HepG2 (cell line): ENCODE measurements at regions not wholly inside any gene's neighbourhood (a gene's known extent, or its start where the extent isn't known, plus 50 kb on each side); places are given as distances from the start of the nearest gene placed in this dataset.

ENCODE experiments used
- ATAC-seq: fragments of 200-7000 bp; cut with Tn5 transposase; 3 replicates; pipeline ENCODE4 v1.9.1; 2020; ENCODE audit warnings: mild to moderate bottlenecking, moderate library complexity
- BruUV-seq: library from RNA; stranded (reverse); fragments of 400-500 nt; replicated peaks from 2 replicates; lab custom pipeline; 2021; lab: Mats Ljungman, UMichigan
- CTCF ChIA-PET: fragments of 300-600 bp; formaldehyde crosslinking; extraction: SDS; loops from one replicate; lab custom pipeline; 2021; ENCODE audit warnings: low total read pairs, inconsistent platforms, low intra/inter-chr PET ratio; lab: Yijun Ruan, JAX
- POLR2A ChIA-PET: fragments of 350-600 bp; sonication (Branson Sonifier 250); formaldehyde crosslinking; loops from one replicate; lab custom pipeline; 2020; ENCODE audit warnings: antibody characterized with exemption, inconsistent platforms; lab: Yijun Ruan, JAX
- DNase-seq: peaks from one replicate; pipeline ENCODE4 v3.0.0-alpha.2; 2015; ENCODE audit warnings: low spot score
- FAIRE-seq: peaks from 3 replicates; lab custom pipeline; 2011; peaks lifted over from hg19 to GRCh38; lab: Jason Lieb, UNC
- H2AFZ ChIP-seq: one replicate; pipeline ENCODE4 v1.6.1; 2011; ENCODE audit warnings: low read length, inconsistent platforms
- H3K27ac ChIP-seq: fragments of 300-600 bp; 3 replicates; pipeline ENCODE4 v1.8.0; 2011; ENCODE audit warnings: mixed run types, mild to moderate bottlenecking, mixed read lengths, low read length, inconsistent platforms; ENCODE audit not compliant: insufficient read depth; ENCODE audit errors: extremely low read length
- H3K27me3 ChIP-seq, 2 experiments: fragments of 200-600 bp in 1 of 2; 2 replicates in 1 of 2; 3 replicates in 1 of 2; pipeline versions ENCODE4 v1.6.0 to v1.8.0; 2011; ENCODE audit warnings: low read length in 2 of 2, mild to moderate bottlenecking in 2 of 2, moderate library complexity in 2 of 2, inconsistent platforms in 1 of 2; ENCODE audit not compliant: insufficient read depth in 2 of 2, control insufficient read depth in 1 of 2
- H3K36me3 ChIP-seq, 2 experiments: fragments of 200-600 bp in 1 of 2; replicated peaks in 1 of 2; 2 replicates in 1 of 2; 3 replicates in 1 of 2; pipeline versions ENCODE4 v1.5.1 to v1.8.0; 2011; ENCODE audit warnings: low read length in 2 of 2, inconsistent platforms in 1 of 2; ENCODE audit not compliant: insufficient read depth in 2 of 2, control insufficient read depth in 1 of 2
- H3K4me1 ChIP-seq: 2 replicates; pipeline ENCODE4 v1.5.1; 2012; ENCODE audit warnings: low read length, inconsistent platforms; ENCODE audit not compliant: insufficient read depth
- H3K4me2 ChIP-seq: 2 replicates; pipeline ENCODE4 v1.6.0; 2011; ENCODE audit warnings: low read depth, low read length, inconsistent platforms
- H3K4me3 ChIP-seq, 3 experiments: fragments of 200-600 bp in 1 of 3; sonication (generic), shearing (Covaris generic) in 1 of 3; replicated peaks in 1 of 3; 2 replicates each; pipeline ENCODE4 v1.5.1; 2011 to 2016; ENCODE audit warnings: low read length in 3 of 3, inconsistent platforms in 2 of 3, low read depth in 2 of 3, mild to moderate bottlenecking in 2 of 3, control low read depth in 1 of 3, mixed read lengths in 1 of 3; ENCODE audit not compliant: insufficient read depth in 1 of 3
- H3K79me2 ChIP-seq: one replicate; pipeline ENCODE4 v1.6.1; 2011; ENCODE audit warnings: low read length, inconsistent platforms; ENCODE audit not compliant: insufficient read depth
- H3K9ac ChIP-seq: 2 replicates; pipeline ENCODE4 v1.6.0; 2011; ENCODE audit warnings: mild to moderate bottlenecking, low read depth, low read length, inconsistent platforms; ENCODE audit not compliant: insufficient read depth
- H3K9me3 ChIP-seq: 2 replicates; pipeline ENCODE4 v1.5.1; 2012; ENCODE audit warnings: mild to moderate bottlenecking, low read length
- H4K20me1 ChIP-seq: 2 replicates; pipeline ENCODE4 v1.6.0; 2011; ENCODE audit warnings: inconsistent platforms, mild to moderate bottlenecking, low read length, moderate library complexity; ENCODE audit not compliant: insufficient read depth
- CBX2 ChIP-seq, 2 experiments: fragments of 200-600 bp in 1 of 2; sonication (generic); formaldehyde crosslinking in 1 of 2; IDR thresholded peaks; 2 replicates each; pipeline versions ENCODE4 v1.7.0 to v1.8.1; 2018 to 2022; ENCODE audit warnings: low read depth in 2 of 2, low read length in 1 of 2, mild to moderate bottlenecking in 1 of 2, missing genetic modification reagents in 1 of 2
- CC2D1A ChIP-seq: sonication (generic); formaldehyde crosslinking; IDR thresholded peaks from 2 replicates; pipeline ENCODE4 v1.8.1; 2023; ENCODE audit warnings: mild to moderate bottlenecking, missing genetic modification reagents
- CHD4 ChIP-seq: fragments of 200-600 bp; sonication (generic); IDR thresholded peaks from 2 replicates; pipeline ENCODE4 v1.7.0; 2017; ENCODE audit warnings: mild to moderate bottlenecking, low read length, borderline replicate concordance
- GABPA ChIP-seq, 2 experiments: IDR thresholded peaks; 2 replicates each; pipeline ENCODE4 v1.6.1; 2011 to 2016; ENCODE audit warnings: low read depth in 2 of 2, low read length in 1 of 2, missing biosample characterization in 1 of 2, missing genetic modification characterization in 1 of 2
- HNF4G ChIP-seq, 2 experiments: sonication (generic) in 1 of 2; formaldehyde crosslinking in 1 of 2; IDR thresholded peaks; 2 replicates each; pipeline versions ENCODE4 v1.4.0 to v1.6.1; 2011 to 2020; ENCODE audit warnings: borderline replicate concordance in 2 of 2, low read depth in 2 of 2, mild to moderate bottlenecking in 2 of 2, low read length in 1 of 2, missing genetic modification reagents in 1 of 2, moderate library complexity in 1 of 2
- MED1 ChIP-seq: sonication (generic); formaldehyde crosslinking; IDR thresholded peaks from 2 replicates; pipeline ENCODE4 v1.4.0; 2020; ENCODE audit warnings: missing genetic modification reagents
- RFX5 ChIP-seq: IDR thresholded peaks from 2 replicates; pipeline ENCODE4 v1.6.1; 2011; ENCODE audit warnings: low read depth, low read length, improper control_type of control experiment
- SMYD3 ChIP-seq: sonication (generic); formaldehyde crosslinking; IDR thresholded peaks from 2 replicates; pipeline ENCODE4 v1.8.1; 2023; ENCODE audit warnings: mild to moderate bottlenecking, missing genetic modification reagents
- ZFAT ChIP-seq: sonication (generic); formaldehyde crosslinking; conservative IDR thresholded peaks from 2 replicates; pipeline ENCODE4 v1.8.1; 2023; ENCODE audit warnings: missing genetic modification reagents, inconsistent platforms
- WGBS: methylation state at CpG from one replicate; pipeline ENCODE4 v1.1.6; 2017; ENCODE audit warnings: low lambda C conversion rate; 5-methylcytosine and 5-hydroxymethylcytosine counted together
- in situ Hi-C: cut with HindIII; loops from 2 replicates; pipeline ENCODE4 v1.10.0; 2017; ENCODE audit warnings: low pct_unique_long_range_greater_than_20kb; ENCODE audit not compliant: extremely low pct_ligation_motif_present
- intact Hi-C: fragments of 100-400 bp; cut with micrococcal nuclease; formaldehyde crosslinking; loops from one replicate; pipeline ENCODE4 v1.10.0; 2022; ENCODE audit not compliant: unreplicated experiment
- TF ChIP-seq, protein P1 (sequence below): sonication (generic); formaldehyde crosslinking; IDR thresholded peaks from 2 replicates; pipeline ENCODE4 v1.4.0; 2020; ENCODE audit warnings: missing genetic modification reagents
- TF ChIP-seq, protein P2 (sequence below): sonication (generic); formaldehyde crosslinking; IDR thresholded peaks from 2 replicates; pipeline ENCODE4 v1.5.1; 2020; ENCODE audit warnings: mild to moderate bottlenecking, missing genetic modification reagents
- TF ChIP-seq, protein P3 (sequence below): sonication (generic); formaldehyde crosslinking; IDR thresholded peaks from 2 replicates; pipeline ENCODE4 v1.4.0; 2020; ENCODE audit warnings: missing genetic modification reagents

DNA sequence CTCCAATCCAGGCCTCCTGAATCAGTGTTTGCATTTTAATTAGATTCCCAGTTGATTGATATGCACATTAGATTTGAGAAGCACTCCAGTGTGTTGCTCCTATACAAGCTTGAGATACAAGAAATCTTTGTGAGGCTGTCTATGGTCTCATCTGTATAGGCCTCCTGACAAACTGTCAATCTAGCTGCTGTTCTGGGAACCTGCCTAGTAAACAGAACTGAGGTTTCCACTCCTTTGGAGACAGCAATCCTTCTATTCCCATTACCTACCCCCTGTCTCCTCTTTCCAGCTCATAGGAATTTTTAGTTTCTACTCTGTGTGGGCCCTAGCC is 306.1 kb upstream of the EMCN start:
- Histone ChIP-seq H3K4me1 (peaks cover 15% of the 10 kb centered on the region), H2AFZ (no peak overlapping the region), H3K9ac (no peak overlapping the region), H3K27ac (no peak overlapping the region), H3K4me3 (no peak overlapping the region), H3K79me2 (no peaks in the 10 kb centered on the region), H3K36me3 (no peaks in the 10 kb centered on the region), H4K20me1 (no peaks in the 10 kb centered on the region), H3K27me3 (no peaks in the 10 kb centered on the region), H3K9me3 (no peaks in the 10 kb centered on the region), H3K4me2 (no peak overlapping the region)
- POLR2A ChIA-PET: no interaction called here
- DNase-seq (no peak), FAIRE-seq (no peak), ATAC-seq (peak; percentile 71)
- CTCF ChIA-PET: no interaction called here
- no peak for TF ChIP-seq SMYD3
- TF ChIP-seq, protein P1, sequence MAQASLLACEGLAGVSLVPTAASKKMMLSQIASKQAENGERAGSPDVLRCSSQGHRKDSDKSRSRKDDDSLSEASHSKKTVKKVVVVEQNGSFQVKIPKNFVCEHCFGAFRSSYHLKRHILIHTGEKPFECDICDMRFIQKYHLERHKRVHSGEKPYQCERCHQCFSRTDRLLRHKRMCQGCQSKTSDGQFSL: no peak
- TF ChIP-seq CBX2 (IDR thresholded peaks at IDR 0.05; ENCODE audit: low read depth, low read length): no peak
- no peak for TF ChIP-seq CBX2 (CRISPR knock-in tag; IDR thresholded peaks at IDR 0.05; ENCODE audit: low read depth)
- BruUV-seq: no TSS peak
- in situ Hi-C loops: no loop called here
- intact Hi-C loops: no loop called here

DNA sequence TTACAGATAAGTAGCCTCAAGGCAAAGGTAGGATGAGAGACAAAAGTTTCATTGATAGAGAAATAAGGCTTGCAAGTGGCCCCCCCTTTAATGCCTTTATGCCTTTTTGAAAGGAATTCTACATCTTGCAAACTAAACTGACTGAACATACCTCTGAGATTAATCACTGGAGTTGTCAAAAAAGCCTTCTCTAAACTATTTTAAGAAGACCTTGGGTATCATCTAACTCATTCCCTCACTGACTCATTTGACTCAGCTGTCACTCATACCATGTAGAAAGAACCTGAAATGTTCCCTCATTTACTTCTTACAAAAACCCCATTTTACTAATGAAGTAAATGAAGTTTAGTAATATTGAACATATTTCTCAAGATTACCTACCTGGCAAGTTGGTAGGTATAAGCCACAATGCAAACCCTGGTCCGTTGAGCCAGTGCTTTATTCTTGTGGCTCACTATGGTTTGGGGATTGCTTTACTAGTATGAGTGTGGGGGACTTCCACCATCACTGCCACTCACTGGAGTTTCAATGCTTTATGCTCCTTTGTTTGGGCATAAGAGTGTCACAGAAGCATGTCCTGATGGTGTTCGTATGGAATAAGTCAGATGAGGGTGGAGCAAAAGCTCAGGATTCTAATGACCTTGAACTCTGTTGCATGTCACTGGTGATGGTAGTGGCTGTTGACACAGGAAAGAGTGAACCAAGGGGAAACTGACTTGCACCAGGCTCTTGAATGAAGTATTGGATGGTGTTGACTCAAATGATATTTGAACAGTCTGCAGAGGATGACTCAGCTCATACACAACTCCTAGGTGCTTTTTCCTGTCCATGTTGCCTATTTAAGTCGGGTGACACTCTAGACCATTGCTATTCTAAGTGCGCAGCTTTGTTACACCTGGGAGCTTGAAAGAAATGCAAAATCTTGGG is 305.5 kb upstream of the EMCN start:
- H3K4me1 ChIP-seq: peaks cover 15% of the 10 kb centered on the region
- FAIRE-seq (peak; percentile 8), ATAC-seq (peak; percentile 97), DNase-seq (peak; percentile 82)
- no peak overlapping the region for H3K4me3 ChIP-seq
- no peak overlapping the region for H3K9ac ChIP-seq
- ChIA-PET CTCF (no interaction called here), POLR2A (no interaction called here)
- H3K9me3 ChIP-seq: no peaks in the 10 kb centered on the region
- H3K36me3 ChIP-seq: no peaks in the 10 kb centered on the region
- H3K79me2 ChIP-seq: no peaks in the 10 kb centered on the region
- H4K20me1 ChIP-seq: no peaks in the 10 kb centered on the region
- in situ Hi-C loops (no loop called here), intact Hi-C loops (no loop called here)
- WGBS: 11% methylated on average over 4 of the region's 4 CpGs
- no peak overlapping the region for H3K27ac ChIP-seq
- no TSS peak for BruUV-seq
- no peaks in the 10 kb centered on the region for H3K27me3 ChIP-seq
- H3K4me2 ChIP-seq: no peak overlapping the region
- H2AFZ ChIP-seq: no peak overlapping the region
- TF ChIP-seq CHD4 (no peak), ZFAT (no peak), HNF4G (IDR thresholded peaks at IDR 0.05; ENCODE audit: borderline replicate concordance, low read depth, low read length) (no peak), HNF4G (CRISPR knock-in tag; IDR thresholded peaks at IDR 0.05; ENCODE audit: borderline replicate concordance, low read depth) (no peak), RFX5 (no peak), GABPA (IDR thresholded peaks at IDR 0.05; ENCODE audit: low read depth, low read length) (no peak), GABPA (CRISPR knock-in tag; IDR thresholded peaks at IDR 0.05; ENCODE audit: low read depth) (peak; percentile 45), MED1 (CRISPR knock-in tag) (no peak), CC2D1A (CRISPR knock-in tag) (no peak)
- TF ChIP-seq, protein P2, sequence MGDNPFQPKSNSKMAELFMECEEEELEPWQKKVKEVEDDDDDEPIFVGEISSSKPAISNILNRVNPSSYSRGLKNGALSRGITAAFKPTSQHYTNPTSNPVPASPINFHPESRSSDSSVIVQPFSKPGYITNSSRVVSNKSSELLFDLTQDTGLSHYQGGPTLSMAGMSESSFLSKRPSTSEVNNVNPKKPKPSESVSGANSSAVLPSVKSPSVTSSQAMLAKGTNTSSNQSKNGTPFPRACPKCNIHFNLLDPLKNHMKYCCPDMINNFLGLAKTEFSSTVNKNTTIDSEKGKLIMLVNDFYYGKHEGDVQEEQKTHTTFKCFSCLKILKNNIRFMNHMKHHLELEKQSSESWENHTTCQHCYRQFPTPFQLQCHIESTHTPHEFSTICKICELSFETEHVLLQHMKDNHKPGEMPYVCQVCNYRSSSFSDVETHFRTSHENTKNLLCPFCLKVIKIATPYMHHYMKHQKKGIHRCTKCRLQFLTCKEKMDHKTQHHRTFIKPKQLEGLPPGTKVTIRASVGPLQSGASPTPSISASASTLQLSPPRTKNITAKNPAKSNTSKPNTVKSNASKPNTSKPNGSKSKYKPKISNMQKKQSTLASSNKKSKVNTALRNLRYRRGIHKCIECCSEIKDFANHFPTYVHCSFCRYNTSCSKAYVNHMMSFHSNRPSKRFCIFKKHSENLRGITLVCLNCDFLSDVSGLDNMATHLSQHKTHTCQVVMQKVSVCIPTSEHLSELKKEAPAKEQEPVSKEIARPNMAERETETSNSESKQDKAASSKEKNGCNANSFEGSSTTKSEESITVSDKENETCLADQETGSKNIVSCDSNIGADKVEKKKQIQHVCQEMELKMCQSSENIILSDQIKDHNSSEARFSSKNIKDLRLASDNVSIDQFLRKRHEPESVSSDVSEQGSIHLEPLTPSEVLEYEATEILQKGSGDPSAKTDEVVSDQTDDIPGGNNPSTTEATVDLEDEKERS (CRISPR knock-in tag): no peak
- TF ChIP-seq, protein P3, sequence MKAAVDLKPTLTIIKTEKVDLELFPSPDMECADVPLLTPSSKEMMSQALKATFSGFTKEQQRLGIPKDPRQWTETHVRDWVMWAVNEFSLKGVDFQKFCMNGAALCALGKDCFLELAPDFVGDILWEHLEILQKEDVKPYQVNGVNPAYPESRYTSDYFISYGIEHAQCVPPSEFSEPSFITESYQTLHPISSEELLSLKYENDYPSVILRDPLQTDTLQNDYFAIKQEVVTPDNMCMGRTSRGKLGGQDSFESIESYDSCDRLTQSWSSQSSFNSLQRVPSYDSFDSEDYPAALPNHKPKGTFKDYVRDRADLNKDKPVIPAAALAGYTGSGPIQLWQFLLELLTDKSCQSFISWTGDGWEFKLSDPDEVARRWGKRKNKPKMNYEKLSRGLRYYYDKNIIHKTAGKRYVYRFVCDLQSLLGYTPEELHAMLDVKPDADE (CRISPR knock-in tag): no peak
